ENCODE measurements at regions not wholly inside any gene's neighbourhood (a gene's known extent, or its start where the extent isn't known, plus 50 kb on each side); places are given as distances from the start of the nearest gene placed in this dataset.

- TF ChIP-seq POLR2A (IDR thresholded peaks at IDR 0.05; ENCODE audit: low read length) (no peak), GATA1 (IDR thresholded peaks at IDR 0.05; ENCODE audit: low read depth, low read length) (no peak)
Observed at GRCh38 chr4:53793096-53793495, 201.8 kb upstream of the LNX1 start.

Data from erythroblast (primary cell).